Keratinocyte (primary cell): ENCODE measurements at regions not wholly inside any gene's neighbourhood (a gene's known extent, or its start where the extent isn't known, plus 50 kb on each side); places are given as distances from the start of the nearest gene placed in this dataset.

ENCODE experiments used
- DNase-seq: peaks from one replicate; pipeline ENCODE4 v3.0.0-alpha.2; 2011; ENCODE audit warnings: low read depth, missing footprints, low spot score
- FAIRE-seq: peaks from 2 replicates; lab custom pipeline; 2011; peaks lifted over from hg19 to GRCh38; lab: Jason Lieb, UNC
- H2AFZ ChIP-seq: 2 replicates; pipeline ENCODE4 v1.6.0; 2012; ENCODE audit warnings: low read length, control low read depth, inconsistent platforms; ENCODE audit not compliant: control insufficient read depth
- H3K27ac ChIP-seq: 2 replicates; pipeline ENCODE4 v1.5.1; 2011; ENCODE audit warnings: low read length; ENCODE audit not compliant: control insufficient read depth, insufficient read depth
- H3K27me3 ChIP-seq: 3 replicates; pipeline ENCODE4 v1.6.0; 2011; ENCODE audit warnings: low read length; ENCODE audit not compliant: control insufficient read depth, insufficient read depth; ENCODE audit errors: extremely low read depth
- H3K36me3 ChIP-seq, 2 experiments: 2 replicates in 1 of 2; 3 replicates in 1 of 2; pipeline ENCODE4 v1.5.1; 2011; ENCODE audit warnings: low read length in 2 of 2, mild to moderate bottlenecking in 1 of 2; ENCODE audit not compliant: control insufficient read depth in 2 of 2, insufficient read depth in 2 of 2; ENCODE audit errors: extremely low read depth in 1 of 2
- H3K4me1 ChIP-seq: 3 replicates; pipeline ENCODE4 v1.5.1; 2011; ENCODE audit warnings: low read length; ENCODE audit not compliant: control insufficient read depth, insufficient read depth; ENCODE audit errors: extremely low read depth
- H3K4me2 ChIP-seq: 3 replicates; pipeline ENCODE4 v1.6.0; 2011; ENCODE audit warnings: low read depth, low read length; ENCODE audit not compliant: control insufficient read depth, insufficient read depth; ENCODE audit errors: extremely low read depth
- H3K4me3 ChIP-seq, 3 experiments: fragments of 200-600 bp in 1 of 3; sonication (generic) in 1 of 3; 2 replicates in 2 of 3; 3 replicates in 1 of 3; pipeline ENCODE4 v1.5.1; 2011 to 2016; ENCODE audit warnings: low read length in 3 of 3, mild to moderate bottlenecking in 3 of 3, control low read depth in 2 of 3, inconsistent platforms in 1 of 3, low read depth in 1 of 3, mixed read lengths in 1 of 3, mixed run types in 1 of 3, moderate library complexity in 1 of 3; ENCODE audit not compliant: control insufficient read depth in 2 of 3, insufficient read depth in 2 of 3; ENCODE audit errors: extremely low read depth in 1 of 3
- H3K79me2 ChIP-seq: 2 replicates; pipeline ENCODE4 v1.6.0; 2012; ENCODE audit warnings: low read length; ENCODE audit not compliant: control insufficient read depth, insufficient read depth
- H3K9ac ChIP-seq: 3 replicates; pipeline ENCODE4 v1.6.0; 2011; ENCODE audit warnings: low read length; ENCODE audit not compliant: control insufficient read depth, insufficient read depth; ENCODE audit errors: extremely low read depth
- H3K9me1 ChIP-seq: 3 replicates; pipeline ENCODE4 v1.6.0; 2011; ENCODE audit warnings: low read length; ENCODE audit not compliant: control insufficient read depth, insufficient read depth; ENCODE audit errors: extremely low read depth
- H3K9me3 ChIP-seq: 2 replicates; pipeline ENCODE4 v1.5.1; 2012; ENCODE audit warnings: low read depth, low read length; ENCODE audit not compliant: control insufficient read depth
- H4K20me1 ChIP-seq: 3 replicates; pipeline ENCODE4 v1.6.0; 2011; ENCODE audit warnings: low read length; ENCODE audit not compliant: control insufficient read depth, insufficient read depth; ENCODE audit errors: extremely low read depth
- CTCF ChIP-seq, 3 experiments: IDR thresholded peaks in 1 of 3; conservative IDR thresholded peaks in 1 of 3; optimal IDR thresholded peaks in 1 of 3; 2 replicates in 2 of 3; 3 replicates in 1 of 3; pipeline versions ENCODE3 to v1.5.1; 2011; ENCODE audit warnings: low read length in 3 of 3, mild to moderate bottlenecking in 3 of 3, moderate library complexity in 2 of 3, control low read depth in 1 of 3, inconsistent platforms in 1 of 3; ENCODE audit not compliant: insufficient read depth in 2 of 3; ENCODE audit errors: extremely low read depth in 1 of 3
- EZH2 ChIP-seq: IDR thresholded peaks from one replicate; pipeline ENCODE4 v1.6.1; 2012; ENCODE audit warnings: inconsistent platforms, mild to moderate bottlenecking, low read length, moderate library complexity
- dilution Hi-C: fragments of 300-500 bp; cut with MboI; formaldehyde crosslinking; loops from one replicate; pipeline ENCODE4 v1.7.0; 2020; ENCODE audit warnings: low sequenced_read_pairs; ENCODE audit not compliant: extremely low pct_ligation_motif_present

DNA sequence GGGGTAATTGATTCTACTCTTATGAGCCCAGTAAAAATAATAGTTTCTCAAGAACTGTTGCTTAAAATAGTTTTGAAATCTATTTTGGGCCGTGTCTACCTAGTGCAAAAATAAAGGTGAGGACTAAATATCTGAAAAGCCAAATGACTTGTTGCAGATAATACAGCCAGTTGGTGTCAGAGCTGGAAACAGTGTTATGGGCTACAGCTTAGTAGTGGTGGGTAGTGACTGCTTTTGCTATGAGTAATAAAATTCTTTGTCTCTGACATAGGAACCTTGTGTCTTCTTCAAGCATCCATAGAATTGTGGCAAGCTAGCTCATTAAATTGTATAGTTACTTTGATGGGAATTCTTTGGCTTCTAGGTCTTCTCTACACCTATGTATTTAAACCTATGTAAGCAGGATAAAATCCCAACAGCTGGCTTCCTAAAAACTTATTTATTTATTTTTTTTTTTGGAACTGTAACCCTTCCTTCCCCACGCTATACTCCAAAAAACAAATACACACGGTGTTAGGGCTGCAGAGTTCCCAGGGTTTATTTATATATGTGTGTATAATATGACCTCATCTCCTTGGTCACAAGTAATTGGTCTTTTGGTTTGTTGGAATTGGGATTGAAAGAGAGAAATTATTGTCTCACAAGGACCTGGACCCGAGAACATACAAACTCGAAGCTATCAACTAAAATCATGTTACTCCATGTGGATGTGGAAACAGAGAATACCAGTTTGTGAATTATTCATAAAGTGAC, 138.0 kb downstream of the NUDT12 start:
- TF ChIP-seq EZH2 (no peak), CTCF (optimal IDR thresholded peaks at IDR 0.05 in 1 of 3, IDR thresholded peaks at IDR 0.05 in 1 of 3, conservative IDR thresholded peaks at IDR 0.05 in 1 of 3; ENCODE audit: extremely low read depth in 1 of 3, insufficient read depth in 2 of 3, low read length in 3 of 3) (no peak)
- FAIRE-seq, result no peak

GRCh38 chr5:103424026-103424425, 138.6 kb downstream of the NUDT12 start:
- H3K9me3 ChIP-seq, result no peaks in the 10 kb centered on the region
- no peaks in the 10 kb centered on the region for H3K4me1 ChIP-seq
- H2AFZ ChIP-seq, result no peak overlapping the region
- FAIRE-seq, result no peak
- no peak overlapping the region for H3K27ac ChIP-seq
- no peak for DNase-seq
- no peaks in the 10 kb centered on the region for H3K9me1 ChIP-seq
- no peak for TF ChIP-seq CTCF (optimal IDR thresholded peaks at IDR 0.05 in 1 of 3, IDR thresholded peaks at IDR 0.05 in 1 of 3, conservative IDR thresholded peaks at IDR 0.05 in 1 of 3; ENCODE audit: extremely low read depth in 1 of 3, insufficient read depth in 2 of 3, low read length in 3 of 3)
- no peak for TF ChIP-seq EZH2
- no peaks in the 10 kb centered on the region for H4K20me1 ChIP-seq
- no peak overlapping the region for H3K9ac ChIP-seq
- H3K36me3 ChIP-seq, result no peaks in the 10 kb centered on the region
- no peaks in the 10 kb centered on the region for H3K79me2 ChIP-seq
- dilution Hi-C loops, result no loop called here
- no peak overlapping the region for H3K4me3 ChIP-seq
- H3K4me2 ChIP-seq, result no peak overlapping the region
- no peaks in the 10 kb centered on the region for H3K27me3 ChIP-seq

More for the DNA sequence above, 138.0 kb downstream of the NUDT12 start:
- dilution Hi-C loops, result no loop called here
- H4K20me1 ChIP-seq, result no peaks in the 10 kb centered on the region
- H3K9ac ChIP-seq, result no peak overlapping the region
- H3K27ac ChIP-seq, result no peak overlapping the region
- H3K4me1 ChIP-seq, result no peaks in the 10 kb centered on the region
- H3K9me1 ChIP-seq, result no peaks in the 10 kb centered on the region
- no peak overlapping the region for H3K4me3 ChIP-seq
- no peaks in the 10 kb centered on the region for H3K79me2 ChIP-seq
- DNase-seq, result no peak
- no peaks in the 10 kb centered on the region for H3K27me3 ChIP-seq
- H3K36me3 ChIP-seq, result no peaks in the 10 kb centered on the region
- no peaks in the 10 kb centered on the region for H3K9me3 ChIP-seq
- H3K4me2 ChIP-seq, result no peak overlapping the region
- H2AFZ ChIP-seq, result no peak overlapping the region
